Left kidney (tissue), 1 donor: ENCODE measurements at regions not wholly inside any gene's neighbourhood (a gene's known extent, or its start where the extent isn't known, plus 50 kb on each side); places are given as distances from the start of the nearest gene placed in this dataset.
"Not testable (repeated sequence)": the region's sequence is repeated elsewhere in the genome, so short reads cannot be mapped to it uniquely, and the experiment has no call there.

Experiments
- DNase-seq: peaks from one replicate; pipeline ENCODE4 v3.0.0-alpha.2; 2013

DNA sequence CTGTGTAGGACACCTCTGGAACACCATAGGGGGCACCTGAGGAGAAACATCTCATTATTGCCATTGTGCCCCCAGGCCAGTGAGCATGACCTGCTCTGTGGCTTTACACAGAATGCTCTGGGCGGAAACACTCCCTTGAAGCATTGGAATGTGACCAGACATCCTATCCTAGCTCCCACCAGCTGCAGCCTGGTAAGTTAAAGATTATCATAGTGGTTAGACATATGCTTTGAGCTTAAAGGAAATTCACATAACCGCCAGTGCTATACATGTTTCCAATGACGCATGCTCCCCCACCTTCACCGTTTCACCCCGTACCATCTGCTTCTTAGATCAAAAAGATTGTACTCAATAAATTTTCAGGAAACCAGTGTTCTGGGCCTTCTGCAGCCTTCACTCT is 217.7 kb upstream of the CENPE start:
- peak; percentile 4 for DNase-seq

DNA sequence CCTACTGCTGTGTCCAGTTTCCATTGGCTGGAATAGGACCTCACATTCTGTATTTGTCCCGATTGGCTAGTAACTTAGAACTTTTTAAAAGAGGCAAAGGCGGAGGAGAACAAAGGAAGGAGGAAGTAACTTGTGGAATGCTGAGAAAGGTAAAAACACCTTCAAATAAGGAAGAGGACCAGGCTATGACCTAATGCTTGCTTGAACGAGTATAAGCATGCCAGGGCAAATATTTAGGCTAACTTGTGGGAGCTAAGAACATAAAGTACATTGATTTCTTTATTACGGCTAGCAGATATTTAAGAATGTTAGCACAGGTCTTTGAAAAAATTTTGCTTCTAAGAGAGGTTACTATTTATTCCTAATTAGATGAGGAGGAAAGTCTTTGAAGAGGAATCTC is 214.5 kb upstream of the CENPE start:
- not testable (repeated sequence) for DNase-seq

- DNase-seq = no peak
These were observed 212.2 kb upstream of the CENPE start for GRCh38 chr4:103410386-103410785.

DNA sequence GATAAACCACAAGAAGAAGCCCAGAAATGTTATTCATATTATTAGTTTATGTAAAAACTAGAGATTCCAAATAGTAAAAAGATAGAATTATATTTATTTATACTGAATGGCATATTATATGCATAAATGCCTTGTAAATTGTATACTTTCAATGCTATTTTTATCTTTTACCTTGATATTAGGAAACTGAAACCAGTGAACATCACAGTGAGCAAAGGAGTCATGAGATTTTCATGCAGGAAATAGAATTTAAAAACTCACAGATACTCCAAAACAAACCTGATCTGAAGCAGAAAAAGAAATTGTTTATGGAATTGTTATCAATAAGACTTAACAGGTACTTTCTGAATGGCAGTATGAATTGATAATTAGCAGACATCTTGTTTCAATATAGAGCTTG is 207.3 kb upstream of the CENPE start:
- DNase-seq = no peak

GRCh38 chr4:103403619-103404018 is 205.5 kb upstream of the CENPE start:
- no peak for DNase-seq

DNA sequence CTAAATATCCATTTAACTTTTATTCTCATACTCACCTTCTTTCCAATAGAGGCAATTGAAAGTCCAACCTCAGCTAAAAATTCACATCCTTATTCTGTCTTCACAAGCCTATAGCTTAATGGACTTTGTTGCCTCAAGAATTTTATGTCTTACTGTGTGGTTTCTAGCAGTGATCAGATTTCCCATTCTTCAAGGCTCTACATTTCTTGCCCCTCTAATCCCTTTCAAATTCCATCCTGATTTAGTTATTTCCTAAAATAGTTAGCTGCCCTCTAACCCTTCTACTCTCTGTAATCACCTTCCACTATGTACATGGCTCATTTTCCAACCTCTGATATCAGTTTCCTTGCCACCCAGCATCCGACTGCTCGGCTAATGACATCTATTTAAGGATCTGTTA is 204.1 kb upstream of the CENPE start:
- no peak for DNase-seq

GRCh38 chr4:103400405-103400804 is 202.3 kb upstream of the CENPE start:
- no peak for DNase-seq

- DNase-seq = no peak
These were observed 199.4 kb upstream of the CENPE start for GRCh38 chr4:103397541-103397940.

DNA sequence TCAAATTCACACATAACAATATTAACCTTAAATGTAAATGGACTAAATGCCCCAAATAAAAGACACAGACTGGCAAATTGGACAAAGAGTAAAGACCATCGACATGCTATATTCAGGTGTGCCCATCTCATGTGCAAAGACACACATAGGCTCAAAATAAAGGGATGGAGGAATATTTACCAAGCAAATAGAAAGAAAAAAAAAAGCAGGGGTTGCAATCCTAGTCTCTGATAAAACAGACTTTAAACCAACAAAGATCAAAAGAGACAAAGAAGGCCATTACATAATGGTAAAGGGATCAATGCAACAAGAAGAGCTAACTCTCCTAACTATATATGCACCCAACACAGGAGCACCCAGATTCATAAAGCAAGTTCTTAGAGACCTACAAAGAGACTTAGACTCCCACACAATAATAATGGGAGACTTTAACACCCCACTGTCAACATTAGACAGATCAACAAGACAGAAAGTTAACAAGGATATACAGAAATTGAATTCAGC is 189.4 kb upstream of the CENPE start:
- not testable (repeated sequence) for DNase-seq

GRCh38 chr4:103385565-103385964 is 187.4 kb upstream of the CENPE start:
- not testable (repeated sequence) for DNase-seq

- no peak for DNase-seq
These were observed 177.1 kb upstream of the CENPE start for GRCh38 chr4:103375278-103375677.

DNA sequence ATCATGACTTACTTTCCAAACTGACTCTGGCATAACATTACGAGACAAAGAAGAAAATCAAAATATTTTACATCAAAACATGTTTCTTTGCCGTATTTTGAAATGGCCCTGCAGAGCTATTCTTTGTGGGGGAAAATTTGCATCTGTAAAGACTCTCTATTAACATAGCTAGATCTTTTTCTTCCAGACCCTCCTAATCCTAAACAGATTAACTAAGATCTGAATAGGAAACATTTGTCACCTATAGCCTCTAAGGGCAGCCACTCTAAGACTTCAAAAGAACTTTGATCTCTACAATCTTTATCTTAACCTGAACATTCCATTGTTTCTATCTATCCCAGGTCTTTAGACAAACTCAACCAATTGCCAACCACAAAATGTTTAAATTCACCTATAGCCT is 176.6 kb upstream of the CENPE start:
- no peak for DNase-seq

DNA sequence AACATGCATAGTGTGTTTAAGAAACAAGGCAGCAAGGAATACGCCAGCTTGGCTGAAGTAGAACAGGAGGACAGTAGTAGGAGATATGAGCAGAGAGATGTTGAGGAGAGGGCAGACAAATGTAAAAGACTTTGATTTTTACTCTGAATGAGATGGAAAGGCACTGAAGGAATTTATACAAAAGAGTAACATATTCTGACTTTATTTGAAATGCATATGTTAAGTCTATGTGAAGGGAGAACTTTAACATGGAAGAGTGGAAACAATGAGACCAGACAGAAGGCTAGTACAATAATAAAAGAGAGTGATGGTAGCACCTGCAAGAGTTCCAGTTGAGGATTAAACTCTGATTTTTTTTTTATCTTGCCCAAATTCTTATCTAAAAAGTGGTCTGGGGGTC is 176.2 kb upstream of the CENPE start:
- no peak for DNase-seq

DNA sequence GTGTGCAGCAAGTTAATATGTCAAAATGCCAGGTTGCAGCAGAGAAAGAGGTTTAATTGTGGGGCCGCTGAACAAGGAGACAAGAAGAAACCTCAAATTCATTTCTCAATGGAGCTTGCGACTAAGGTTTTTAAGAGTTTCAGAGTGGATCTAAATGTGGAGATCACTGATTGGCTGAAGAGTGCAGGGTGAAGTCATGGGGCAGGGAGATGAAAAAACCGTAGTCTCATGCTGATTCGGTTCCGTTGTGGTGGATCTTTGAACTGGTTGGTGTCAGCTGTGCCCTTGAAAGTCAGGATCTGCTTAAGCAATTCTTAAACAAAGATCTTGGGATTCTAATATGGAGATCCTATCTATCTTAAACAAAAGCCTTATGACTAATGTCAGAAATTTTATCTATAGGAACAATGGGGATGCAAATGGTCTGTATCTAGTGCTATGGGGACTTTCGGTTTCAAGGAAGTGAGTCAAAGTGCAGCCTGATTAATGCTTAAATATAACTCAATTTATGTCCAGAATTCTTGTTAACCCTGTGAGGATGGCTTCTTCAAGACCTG is 173.9 kb upstream of the CENPE start:
- no peak for DNase-seq

- no peak for DNase-seq
These were observed 172.2 kb upstream of the CENPE start for GRCh38 chr4:103370336-103370735.

GRCh38 chr4:103365285-103365684 is 167.1 kb upstream of the CENPE start:
- DNase-seq = no peak

GRCh38 chr4:103364083-103364482 is 165.9 kb upstream of the CENPE start:
- no peak for DNase-seq

DNA sequence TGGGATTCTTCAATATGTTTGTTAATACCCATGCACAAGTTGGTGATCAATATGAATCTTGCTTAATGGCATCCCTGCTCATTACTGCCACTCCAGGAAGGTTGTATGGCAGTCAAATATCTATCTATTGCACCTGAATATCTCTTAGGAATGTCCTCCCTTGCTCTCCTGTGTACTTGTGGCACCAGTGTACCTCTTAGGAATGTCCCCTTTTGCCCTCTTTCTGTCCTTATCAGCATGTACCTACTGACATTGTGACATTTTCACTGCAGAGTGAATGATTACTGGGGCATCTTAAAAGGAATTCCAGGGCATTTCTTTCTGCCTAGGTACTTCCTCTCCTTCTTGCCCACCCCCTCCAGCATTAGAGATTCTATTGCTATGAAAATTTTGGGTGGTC is 163.8 kb upstream of the CENPE start:
- no peak for DNase-seq

GRCh38 chr4:103359900-103360299 is 161.8 kb upstream of the CENPE start:
- no peak for DNase-seq

DNA sequence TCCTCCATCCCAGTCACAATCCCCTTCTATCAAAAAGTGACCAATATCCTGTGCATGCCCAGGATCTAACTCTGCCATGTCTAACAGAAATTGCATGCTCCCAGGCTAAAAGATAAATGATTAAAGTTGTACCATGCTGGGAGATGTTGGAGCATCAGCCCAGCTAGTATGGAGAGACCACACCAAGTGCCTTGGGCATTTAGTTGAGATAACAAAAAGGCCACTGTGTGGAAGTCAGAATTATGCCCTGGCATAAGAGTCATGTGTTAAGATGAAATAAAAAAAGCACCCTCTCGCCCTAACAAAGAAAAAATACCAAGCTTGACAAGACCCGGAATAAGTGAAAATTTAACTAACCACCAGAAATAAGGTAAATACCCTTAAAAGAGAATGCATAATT is 155.9 kb upstream of the CENPE start:
- DNase-seq = no peak

- no peak for DNase-seq
These were observed 131.5 kb upstream of the CENPE start for GRCh38 chr4:103329642-103330041.

- DNase-seq = no peak
These were observed 126.7 kb upstream of the CENPE start for GRCh38 chr4:103324811-103325210.

GRCh38 chr4:103318327-103318726 is 120.2 kb upstream of the CENPE start:
- no peak for DNase-seq

GRCh38 chr4:103308248-103308561 is 110.1 kb upstream of the CENPE start:
- DNase-seq = no peak
